Suprapubic skin (tissue), 4 donors: ENCODE measurements at regions not wholly inside any gene's neighbourhood (a gene's known extent, or its start where the extent isn't known, plus 50 kb on each side); places are given as distances from the start of the nearest gene placed in this dataset.

Experiments
- DNase-seq, 2 donors: peaks; one replicate each; pipeline ENCODE4 v3.0.0-alpha.2; 2019; ENCODE audit warnings: low spot score in 2 of 2
- H3K27ac ChIP-seq: fragments of 200-600 bp; sonication (generic); one replicate; pipeline ENCODE4 v1.5.1; 2019
- H3K27me3 ChIP-seq: fragments of 200-600 bp; sonication (generic); one replicate; pipeline ENCODE4 v1.5.1; 2019
- H3K36me3 ChIP-seq: fragments of 200-600 bp; sonication (generic); one replicate; pipeline ENCODE4 v1.5.1; 2019
- H3K4me1 ChIP-seq: fragments of 200-600 bp; sonication (generic); one replicate; pipeline ENCODE4 v1.5.1; 2019
- H3K4me3 ChIP-seq: fragments of 200-600 bp; sonication (generic); one replicate; pipeline ENCODE4 v1.5.1; 2019; ENCODE audit warnings: mild to moderate bottlenecking
- H3K9me3 ChIP-seq: fragments of 200-600 bp; sonication (generic); one replicate; pipeline ENCODE4 v1.5.1; 2019
- CTCF ChIP-seq, 2 donors: fragments of 200-600 bp in 1 of 2; fragments of 450-650 bp in 1 of 2; sonication (generic) in 1 of 2; IDR thresholded peaks; one replicate each; pipeline ENCODE4 v1.5.1; 2016 to 2019; ENCODE audit warnings: antibody characterized with exemption in 2 of 2, mild to moderate bottlenecking in 1 of 2, moderate library complexity in 1 of 2
- EP300 ChIP-seq: sonication (generic); formaldehyde crosslinking; IDR thresholded peaks from one replicate; pipeline ENCODE4 v1.6.1; 2017; ENCODE audit warnings: antibody characterized with exemption
- POLR2A ChIP-seq, 2 donors: fragments of 450-650 bp; IDR thresholded peaks; one replicate each; pipeline ENCODE4 v1.6.1; 2017; ENCODE audit warnings: antibody characterized with exemption in 2 of 2, mild to moderate bottlenecking in 2 of 2, moderate library complexity in 2 of 2
- POLR2AphosphoS5 ChIP-seq, 3 donors: sonication (generic); formaldehyde crosslinking; IDR thresholded peaks; one replicate each; pipeline ENCODE4 v1.6.1; 2017; ENCODE audit warnings: antibody characterized with exemption in 3 of 3
- WGBS: methylation state at CpG from one replicate; pipeline ENCODE4 v1.1.5; 2018; 5-methylcytosine and 5-hydroxymethylcytosine counted together

GRCh38 chrX:45584717-45585116, 384.0 kb upstream of the DIPK2B start:
- H3K27me3 ChIP-seq: no peaks in the 10 kb centered on the region
- H3K36me3 ChIP-seq: no peaks in the 10 kb centered on the region
- no peaks in the 10 kb centered on the region for H3K9me3 ChIP-seq
- H3K4me3 ChIP-seq: no peak overlapping the region
- TF ChIP-seq EP300: no peak
- TF ChIP-seq POLR2AphosphoS5 (IDR thresholded peaks at IDR 0.05): no peak
- no peak for TF ChIP-seq POLR2A (IDR thresholded peaks at IDR 0.05)
- no peak for TF ChIP-seq CTCF (IDR thresholded peaks at IDR 0.05)
- WGBS: 29% methylated on average over 2 of the region's 2 CpGs
- no peak for DNase-seq
- no peak overlapping the region for H3K27ac ChIP-seq
- no peaks in the 10 kb centered on the region for H3K4me1 ChIP-seq

GRCh38 chrX:45577361-45577760, 376.7 kb upstream of the DIPK2B start:
- no peak for DNase-seq
- H3K4me1 ChIP-seq: no peaks in the 10 kb centered on the region
- H3K9me3 ChIP-seq: no peaks in the 10 kb centered on the region
- H3K27me3 ChIP-seq: no peaks in the 10 kb centered on the region
- no peak overlapping the region for H3K4me3 ChIP-seq
- no CpG with 5 or more reads among the region's 1 CpG for WGBS
- TF ChIP-seq CTCF (IDR thresholded peaks at IDR 0.05) (no peak), EP300 (no peak), POLR2A (IDR thresholded peaks at IDR 0.05) (no peak), POLR2AphosphoS5 (IDR thresholded peaks at IDR 0.05) (no peak)
- no peaks in the 10 kb centered on the region for H3K36me3 ChIP-seq
- H3K27ac ChIP-seq: no peak overlapping the region

GRCh38 chrX:45571453-45571852, 370.8 kb upstream of the DIPK2B start:
- 73% methylated on average over 4 of the region's 4 CpGs for WGBS
- no peaks in the 10 kb centered on the region for H3K27me3 ChIP-seq
- H3K4me3 ChIP-seq: no peak overlapping the region
- H3K27ac ChIP-seq: no peak overlapping the region
- H3K9me3 ChIP-seq: no peaks in the 10 kb centered on the region
- no peaks in the 10 kb centered on the region for H3K36me3 ChIP-seq
- no peak for DNase-seq
- no peaks in the 10 kb centered on the region for H3K4me1 ChIP-seq
- TF ChIP-seq CTCF (IDR thresholded peaks at IDR 0.05) (no peak), POLR2AphosphoS5 (IDR thresholded peaks at IDR 0.05) (no peak), EP300 (no peak), POLR2A (IDR thresholded peaks at IDR 0.05) (no peak)

GRCh38 chrX:45566456-45566855, 365.8 kb upstream of the DIPK2B start:
- WGBS: 77% methylated on average over 2 of the region's 2 CpGs

GRCh38 chrX:45557387-45557786, 356.7 kb upstream of the DIPK2B start:
- DNase-seq: no peak
- no peaks in the 10 kb centered on the region for H3K27me3 ChIP-seq
- H3K27ac ChIP-seq: no peak overlapping the region
- no peaks in the 10 kb centered on the region for H3K9me3 ChIP-seq
- no peak for TF ChIP-seq POLR2A (IDR thresholded peaks at IDR 0.05)
- TF ChIP-seq CTCF (IDR thresholded peaks at IDR 0.05): no peak
- no peak for TF ChIP-seq EP300
- TF ChIP-seq POLR2AphosphoS5 (IDR thresholded peaks at IDR 0.05): no peak
- no peak overlapping the region for H3K4me3 ChIP-seq
- H3K36me3 ChIP-seq: no peaks in the 10 kb centered on the region
- WGBS: 30% methylated on average over 2 of the region's 2 CpGs
- no peaks in the 10 kb centered on the region for H3K4me1 ChIP-seq

More at GRCh38 chrX:45566456-45566855, 365.8 kb upstream of the DIPK2B start:
- Histone ChIP-seq H3K9me3 (no peaks in the 10 kb centered on the region), H3K4me3 (no peak overlapping the region), H3K27me3 (no peaks in the 10 kb centered on the region), H3K4me1 (no peaks in the 10 kb centered on the region), H3K27ac (no peak overlapping the region), H3K36me3 (no peaks in the 10 kb centered on the region)
- TF ChIP-seq CTCF (IDR thresholded peaks at IDR 0.05) (no peak), POLR2AphosphoS5 (IDR thresholded peaks at IDR 0.05) (no peak), EP300 (no peak), POLR2A (IDR thresholded peaks at IDR 0.05) (no peak)
- no peak for DNase-seq
